GM21529 (cell line): ENCODE measurements at regions not wholly inside any gene's neighbourhood (a gene's known extent, or its start where the extent isn't known, plus 50 kb on each side); places are given as distances from the start of the nearest gene placed in this dataset.
"Not testable (repeated sequence)": the region's sequence is repeated elsewhere in the genome, so short reads cannot be mapped to it uniquely, and the experiment has no call there.

Source experiments
- ATAC-seq: cut with Tn5 transposase; IDR thresholded peaks from one replicate; pipeline ENCODE4 v1.9.1; 2021; ENCODE audit not compliant: unreplicated experiment

DNA sequence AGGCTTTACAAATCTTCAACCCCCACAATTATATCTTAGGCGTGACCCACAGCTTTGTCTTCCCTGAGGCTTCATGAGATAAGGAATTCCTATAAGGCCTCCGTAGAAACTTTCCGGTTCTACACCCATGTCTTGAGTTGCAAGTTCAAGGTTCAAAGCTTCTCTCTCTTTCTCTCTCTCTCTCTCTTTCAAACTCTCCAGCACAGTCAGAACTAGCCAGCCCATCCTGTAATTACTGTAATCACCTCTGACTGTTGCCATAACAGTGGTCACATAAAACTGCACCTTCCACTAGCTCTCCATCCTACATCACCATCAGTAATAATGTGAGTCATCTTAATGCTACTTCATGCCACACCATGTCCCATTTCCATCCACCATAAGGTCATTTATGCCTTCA, 90.0 kb upstream of the NFASC start:
- no peak for ATAC-seq

- ATAC-seq = no peak
These were observed 88.5 kb upstream of the NFASC start for GRCh38 chr1:204782118-204782700.

GRCh38 chr1:204785023-204785422, 85.6 kb upstream of the NFASC start:
- not testable (repeated sequence) for ATAC-seq

DNA sequence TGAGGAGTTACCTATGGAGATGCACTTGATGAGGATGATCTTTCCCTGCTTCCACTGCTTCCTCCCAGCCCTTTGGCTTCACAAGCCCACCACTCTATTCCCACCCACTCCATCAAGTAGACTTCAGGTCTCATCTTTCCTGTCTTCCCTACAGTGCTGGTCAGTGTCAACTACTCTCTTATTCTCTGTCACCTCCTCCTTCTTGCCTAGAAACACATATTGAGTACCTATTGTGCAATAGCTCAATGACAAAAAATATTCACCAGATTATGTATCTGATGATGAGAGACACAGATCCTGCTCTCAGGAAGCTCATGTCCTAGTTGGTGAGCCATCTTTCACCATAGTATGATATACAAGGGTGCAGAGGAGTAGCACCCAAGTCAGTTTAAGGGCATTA, 82.2 kb upstream of the NFASC start:
- no peak for ATAC-seq

DNA sequence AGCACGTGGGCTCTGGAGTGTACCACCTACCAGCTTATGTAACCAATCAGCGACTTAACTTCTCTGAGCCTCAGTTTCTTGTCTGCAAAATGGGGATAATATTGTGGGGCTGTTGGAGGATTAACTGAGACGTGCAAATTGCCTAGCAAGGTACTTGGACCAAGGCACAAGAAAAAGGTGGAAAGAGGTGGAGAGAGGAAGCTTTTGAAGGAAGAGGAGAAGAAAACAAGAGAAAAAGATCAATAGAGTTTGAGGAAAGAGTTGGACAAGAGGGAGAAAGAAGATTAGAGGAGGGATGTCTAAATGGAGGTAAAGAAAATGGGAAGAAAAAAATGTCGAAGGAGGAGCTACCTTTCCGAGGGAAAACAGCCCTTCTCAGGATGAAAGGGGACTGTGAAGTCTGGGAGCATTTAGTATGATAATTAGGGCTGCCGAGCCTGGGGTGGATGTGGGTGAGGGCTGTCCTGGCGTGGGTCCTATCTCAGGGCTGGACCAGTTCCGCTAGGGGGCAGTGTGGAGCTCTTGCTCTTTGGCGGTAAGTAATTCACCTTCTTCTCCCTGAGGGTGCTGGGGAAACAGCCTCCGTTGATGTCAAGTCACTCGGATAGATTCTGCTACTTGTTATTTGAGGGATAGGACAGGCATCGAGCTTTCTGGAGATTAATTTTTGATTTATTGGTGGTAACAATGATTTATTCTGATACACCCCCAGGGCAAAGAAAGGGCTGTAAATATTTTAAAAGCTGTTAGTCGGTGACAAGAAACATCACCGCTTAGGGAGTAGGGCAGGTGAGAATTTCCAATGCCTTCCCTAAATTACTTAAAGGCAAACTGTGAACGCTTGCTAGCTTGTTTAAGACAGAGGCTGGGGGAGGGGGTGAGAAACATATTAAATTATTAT, 79.0 kb upstream of the NFASC start:
- ATAC-seq = no peak

GRCh38 chr1:204792354-204792692, 78.3 kb upstream of the NFASC start:
- ATAC-seq = no peak

GRCh38 chr1:204793259-204793914, 77.3 kb upstream of the NFASC start:
- no peak for ATAC-seq

- ATAC-seq = not testable (repeated sequence)
These were observed 73.8 kb upstream of the NFASC start for GRCh38 chr1:204796886-204797285.

GRCh38 chr1:204797401-204797800, 73.3 kb upstream of the NFASC start:
- no peak for ATAC-seq

DNA sequence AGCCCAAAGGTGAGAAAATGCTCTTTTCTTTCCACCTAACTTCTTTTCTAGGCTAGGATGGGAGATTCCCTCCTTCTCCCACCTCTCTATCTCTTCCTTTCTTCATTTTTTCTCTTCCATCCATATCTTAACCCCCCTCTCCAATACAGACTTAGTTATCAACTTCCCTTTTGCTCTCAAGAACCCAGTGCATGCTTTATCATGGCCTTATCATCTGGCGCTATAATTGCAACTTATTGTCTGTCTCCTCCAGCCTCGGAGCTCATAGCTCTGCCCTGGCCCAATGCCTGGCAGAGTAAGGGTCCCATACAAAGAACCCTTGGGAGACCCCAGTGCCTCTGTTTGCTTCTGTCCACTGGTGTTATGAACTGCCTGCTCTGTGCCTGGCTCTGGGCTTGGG, 71.0 kb upstream of the NFASC start:
- no peak for ATAC-seq

GRCh38 chr1:204801211-204801610, 69.5 kb upstream of the NFASC start:
- no peak for ATAC-seq

DNA sequence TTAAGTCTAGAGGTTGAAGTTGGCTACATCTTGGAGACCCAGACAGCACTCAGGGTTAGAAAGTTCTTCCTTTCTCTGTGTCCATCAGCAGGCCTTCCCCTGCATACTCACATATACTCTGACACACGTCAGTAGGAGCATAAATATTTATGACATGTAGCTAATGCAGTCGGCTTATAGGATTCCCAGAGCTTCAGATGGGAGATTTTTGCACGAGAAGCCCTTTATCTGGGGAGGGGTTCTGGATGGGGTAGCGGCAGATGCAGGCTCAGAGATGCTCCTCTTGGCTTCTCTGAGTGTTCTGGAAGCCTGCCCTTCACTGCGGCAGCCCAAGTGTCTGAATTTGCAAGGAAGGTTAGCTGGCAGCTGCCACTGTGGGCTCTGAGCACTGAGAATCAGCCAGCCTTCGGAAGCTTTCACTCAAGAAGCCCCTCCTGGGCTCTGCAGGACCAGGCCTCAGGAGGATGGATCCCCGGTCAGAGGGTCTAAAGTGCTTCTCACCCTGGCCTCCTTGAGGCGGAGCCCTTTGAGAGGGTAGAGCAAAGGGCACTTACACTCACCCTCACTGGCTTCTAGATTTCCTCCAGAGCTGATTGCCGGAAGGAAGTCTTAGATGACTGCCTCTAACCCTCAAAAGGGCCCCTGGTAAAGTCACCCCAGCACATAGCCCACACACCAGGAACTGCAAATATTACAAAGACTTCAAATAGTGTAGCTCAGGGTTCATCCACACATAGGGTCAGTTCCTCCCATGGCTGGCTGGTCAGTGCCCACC, 68.1 kb upstream of the NFASC start:
- no peak for ATAC-seq

DNA sequence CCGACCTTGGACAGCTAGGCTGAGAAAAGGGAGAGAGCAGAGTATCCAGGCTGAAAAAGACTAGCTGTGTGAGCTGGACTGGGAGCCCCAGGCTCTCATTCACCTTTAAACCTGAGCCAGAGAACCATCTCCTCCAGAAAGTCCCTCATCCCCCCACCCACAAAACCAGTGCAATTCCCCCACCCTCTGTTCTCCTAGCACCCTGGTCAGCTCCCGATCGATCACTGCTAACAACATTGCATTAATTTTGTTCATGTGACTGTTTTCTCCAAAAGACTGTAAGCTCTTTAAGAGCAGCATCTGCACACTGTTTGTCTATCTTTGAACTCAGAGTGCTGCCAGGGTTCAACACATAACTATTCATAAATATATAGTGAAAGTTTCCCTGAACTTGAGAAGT, 67.1 kb upstream of the NFASC start:
- no peak for ATAC-seq

DNA sequence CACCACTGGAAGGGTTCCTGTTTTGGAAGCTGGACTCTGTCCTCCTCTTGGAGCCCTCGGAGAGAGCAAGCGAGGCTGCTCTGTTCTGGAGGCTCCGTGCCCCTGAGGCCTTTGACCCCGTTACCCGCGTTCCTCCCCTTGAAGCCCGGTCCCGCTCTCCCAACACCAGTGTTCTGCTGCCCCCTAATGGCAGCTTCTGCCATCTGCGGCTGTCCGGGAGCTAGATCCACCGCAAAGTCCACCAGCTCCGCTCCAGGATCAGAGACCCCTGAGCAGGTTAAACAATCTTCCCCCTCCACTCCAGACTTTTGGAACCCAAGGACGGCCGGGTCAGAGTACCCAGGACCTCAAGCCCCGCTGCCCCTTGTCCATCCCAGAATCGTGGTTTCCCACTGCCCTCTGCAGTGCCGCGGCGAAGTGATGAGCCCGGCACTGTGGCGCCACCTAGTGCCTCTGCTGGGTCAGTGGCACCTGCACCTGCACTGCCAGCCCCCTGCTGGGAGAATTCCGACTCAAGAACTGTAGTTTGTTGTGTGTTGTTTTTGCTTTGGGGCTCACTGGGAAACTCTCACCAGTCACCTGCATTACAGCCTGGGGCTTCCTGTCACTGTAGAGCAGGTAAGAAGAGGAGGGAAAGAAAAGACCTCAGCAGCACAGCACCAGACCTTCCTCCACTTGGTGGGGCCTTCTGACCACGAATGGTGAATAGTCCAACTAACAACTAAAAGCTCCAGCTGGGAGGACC, 63.5 kb upstream of the NFASC start:
- ATAC-seq = peak; percentile 91

GRCh38 chr1:204809488-204809887, 61.2 kb upstream of the NFASC start:
- ATAC-seq = no peak

- ATAC-seq = no peak
These were observed 57.8 kb upstream of the NFASC start for GRCh38 chr1:204812842-204813241.

DNA sequence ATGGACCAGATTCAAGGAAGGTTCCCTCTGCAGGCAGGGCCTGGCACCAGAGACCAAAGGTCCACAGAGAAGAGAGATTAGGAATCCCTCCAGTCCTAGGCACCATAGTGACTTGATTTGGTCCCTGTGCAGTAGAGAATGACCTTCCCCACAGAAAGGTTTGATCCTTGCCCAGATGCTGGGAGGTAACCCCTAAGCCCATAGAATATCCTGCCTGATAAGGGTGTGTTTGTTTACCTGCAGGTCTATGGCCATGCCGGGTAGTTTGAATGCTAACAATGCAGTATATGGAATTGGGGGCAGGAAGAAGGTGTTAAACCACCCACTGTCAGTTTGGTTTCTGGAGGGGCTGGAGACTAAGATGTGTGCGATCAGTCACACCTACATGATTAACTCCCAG, 57.1 kb upstream of the NFASC start:
- no peak for ATAC-seq

DNA sequence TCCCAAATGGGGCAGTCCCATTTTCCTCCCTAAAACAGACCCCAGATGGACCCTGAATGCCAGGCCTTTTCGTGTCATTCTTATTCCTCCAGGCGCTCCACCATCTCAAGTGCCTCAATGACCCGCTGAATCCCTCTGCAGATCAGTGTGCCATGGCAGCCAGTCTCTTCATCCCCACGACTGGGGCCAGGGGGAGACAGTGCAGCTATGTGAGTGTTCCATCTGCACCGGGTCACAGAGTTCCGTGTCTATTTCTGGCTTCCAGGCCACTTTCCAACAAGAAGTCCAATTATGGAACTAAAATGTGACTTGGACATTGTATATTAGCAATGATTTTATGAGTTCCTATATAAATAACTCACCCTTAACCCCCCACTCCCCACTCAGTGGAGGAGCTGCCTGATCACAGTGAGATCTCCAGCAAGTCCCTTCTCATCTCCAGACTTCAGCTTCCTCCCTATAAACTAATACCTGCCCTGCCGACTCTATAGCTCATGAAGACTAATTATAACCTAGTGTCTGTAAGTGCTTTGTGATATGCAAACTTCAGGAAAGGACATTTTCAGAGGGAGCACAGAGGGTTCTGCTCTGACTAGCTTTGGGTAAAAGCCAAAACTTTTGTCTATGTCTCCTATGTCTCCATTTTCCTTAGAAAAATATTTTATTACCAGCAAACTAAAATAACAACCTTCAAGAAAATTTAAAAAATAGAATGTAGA, 56.3 kb upstream of the NFASC start:
- no peak for ATAC-seq

GRCh38 chr1:204817341-204817740, 53.3 kb upstream of the NFASC start:
- ATAC-seq = no peak

DNA sequence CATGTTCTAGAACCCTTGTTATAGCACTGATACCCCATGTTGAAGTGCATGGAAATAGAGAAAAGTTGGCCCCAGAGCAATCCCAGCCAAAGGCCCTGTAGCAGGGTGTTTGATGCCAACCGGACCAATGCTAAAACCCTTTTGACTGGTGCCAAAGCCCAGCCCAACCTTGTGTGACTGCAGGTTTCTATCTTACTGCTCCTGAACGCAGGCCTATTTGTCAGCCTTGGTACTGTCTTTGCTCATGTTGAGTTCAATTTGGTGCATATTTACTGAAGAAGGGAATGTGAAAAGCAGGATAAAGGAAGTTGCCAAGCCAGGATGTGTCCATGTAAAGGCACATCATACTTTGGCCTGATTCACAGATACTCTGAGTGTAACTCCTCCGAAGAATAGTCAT, 51.7 kb upstream of the NFASC start:
- ATAC-seq = no peak
